HG02970 (cell line): ENCODE measurements at regions not wholly inside any gene's neighbourhood (a gene's known extent, or its start where the extent isn't known, plus 50 kb on each side); places are given as distances from the start of the nearest gene placed in this dataset.

Experiments
- ATAC-seq: cut with Tn5 transposase; IDR thresholded peaks from one replicate; pipeline ENCODE4 v1.9.1; 2021; ENCODE audit warnings: mild to moderate bottlenecking, moderate library complexity, moderate number of reproducible peaks; ENCODE audit not compliant: unreplicated experiment, low FRiP score

DNA sequence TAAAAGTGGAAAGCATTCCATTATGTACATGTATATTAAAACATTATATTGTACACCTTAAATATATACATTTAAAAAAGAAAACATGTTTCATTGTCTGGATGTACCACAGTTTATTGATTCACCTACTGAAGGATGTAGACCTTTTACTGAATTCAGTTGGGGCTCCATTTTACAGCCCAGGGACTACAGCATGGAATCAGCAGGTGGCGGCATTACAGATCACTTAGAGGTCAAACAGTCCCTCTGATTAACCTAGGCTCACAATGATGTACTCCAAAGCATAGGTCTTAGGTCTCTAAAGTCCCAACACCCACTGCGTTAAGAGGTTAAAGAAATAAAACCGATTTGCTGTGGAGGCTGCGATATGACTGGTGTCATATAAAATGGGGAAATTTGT, 490.9 kb downstream of the SHISA9 start:
- ATAC-seq, result no peak

DNA sequence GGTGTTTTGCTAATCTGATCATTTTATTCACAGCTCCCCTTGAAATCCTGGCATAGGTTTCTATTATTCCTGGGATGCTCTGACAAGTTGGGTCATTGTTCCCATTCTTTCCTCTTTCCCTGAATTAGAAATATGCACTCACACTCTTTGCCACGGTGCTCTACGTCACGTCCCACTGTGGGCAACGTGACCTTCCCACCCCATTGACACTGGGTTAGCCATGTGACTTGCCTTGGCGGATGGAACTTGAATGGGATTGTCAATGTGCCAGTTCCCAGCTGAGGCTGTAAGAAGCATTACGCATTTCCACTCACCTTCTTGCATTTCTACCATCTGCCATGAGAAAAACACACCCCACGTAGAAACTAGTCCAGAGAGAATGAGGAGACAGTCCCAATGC, 492.4 kb downstream of the SHISA9 start:
- ATAC-seq, result no peak

DNA sequence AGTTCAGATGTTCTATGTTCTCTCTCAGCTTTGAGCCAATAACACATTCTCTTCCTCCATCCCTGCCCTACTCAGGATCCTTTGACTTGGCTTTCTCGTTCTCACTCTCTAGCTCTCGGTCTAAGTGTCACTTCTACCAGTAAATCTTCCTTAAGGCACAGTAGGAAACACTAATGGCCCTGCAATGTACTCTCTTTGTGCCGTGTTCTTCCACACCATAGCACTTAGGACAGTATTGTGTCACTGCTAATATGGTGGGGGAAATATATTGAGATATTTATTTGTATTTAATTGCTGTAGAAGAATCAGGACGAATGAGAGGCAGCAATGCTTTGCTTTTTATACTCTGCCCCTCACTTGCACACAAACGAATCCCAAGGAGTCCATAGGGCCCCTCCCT, 493.1 kb downstream of the SHISA9 start:
- no peak for ATAC-seq

DNA sequence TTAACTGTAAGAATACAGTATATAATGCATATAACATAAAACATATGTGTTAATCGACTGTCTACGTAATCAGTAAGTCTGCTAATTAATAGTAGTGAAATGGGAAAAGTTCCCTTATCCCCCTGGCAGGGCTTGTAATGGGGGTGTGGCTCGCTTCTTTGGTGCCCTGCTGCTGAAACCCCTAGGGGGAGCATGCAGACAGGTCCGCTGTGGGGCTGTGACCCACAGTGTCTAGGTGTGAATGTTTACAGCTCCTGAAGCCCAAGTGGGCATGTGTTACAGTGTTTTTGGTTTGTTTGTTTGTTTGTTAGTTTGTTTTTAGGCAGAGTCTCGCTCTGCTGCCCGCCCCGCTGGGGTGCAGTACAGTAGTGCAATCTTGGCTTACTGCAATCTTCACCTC, 495.7 kb downstream of the SHISA9 start:
- no peak for ATAC-seq

DNA sequence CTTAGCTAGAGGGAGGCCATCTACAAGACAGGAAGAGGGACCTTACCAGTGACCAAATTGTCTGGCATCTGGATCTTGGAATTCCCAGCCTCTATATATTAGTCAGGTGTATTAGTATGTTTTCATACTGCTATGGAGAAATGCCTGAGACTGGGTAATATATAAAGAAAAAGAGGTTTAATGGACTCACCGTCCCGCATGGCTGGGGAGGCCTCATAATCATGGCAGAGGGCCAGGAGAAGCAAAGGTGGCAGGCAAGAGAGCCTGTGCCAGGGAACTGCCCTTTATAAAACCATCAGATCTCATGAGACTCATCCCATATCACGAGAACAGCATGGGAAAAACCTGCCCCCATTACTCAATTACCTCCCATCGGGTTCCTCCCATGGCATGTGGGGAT, 500.2 kb downstream of the SHISA9 start:
- ATAC-seq, result no peak

DNA sequence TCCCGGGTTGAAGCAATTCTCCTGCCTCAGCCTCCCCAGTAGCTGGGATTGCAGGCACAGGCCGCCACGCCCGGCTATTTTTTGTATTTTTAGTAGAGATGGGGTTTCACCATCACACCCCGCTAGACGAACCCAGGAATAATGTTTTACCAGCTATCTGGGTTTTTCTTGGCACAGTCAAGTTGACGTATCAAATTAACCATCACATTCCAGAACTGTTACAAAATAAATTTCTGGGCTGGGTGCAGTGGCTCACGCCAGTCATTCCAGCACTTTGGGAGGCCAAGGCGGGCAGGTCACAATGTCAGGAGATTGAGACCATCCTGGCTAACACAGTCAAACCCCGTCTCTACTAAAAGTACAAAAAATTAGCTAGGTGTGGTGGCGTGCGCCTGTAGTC, 501.2 kb downstream of the SHISA9 start:
- no peak for ATAC-seq

DNA sequence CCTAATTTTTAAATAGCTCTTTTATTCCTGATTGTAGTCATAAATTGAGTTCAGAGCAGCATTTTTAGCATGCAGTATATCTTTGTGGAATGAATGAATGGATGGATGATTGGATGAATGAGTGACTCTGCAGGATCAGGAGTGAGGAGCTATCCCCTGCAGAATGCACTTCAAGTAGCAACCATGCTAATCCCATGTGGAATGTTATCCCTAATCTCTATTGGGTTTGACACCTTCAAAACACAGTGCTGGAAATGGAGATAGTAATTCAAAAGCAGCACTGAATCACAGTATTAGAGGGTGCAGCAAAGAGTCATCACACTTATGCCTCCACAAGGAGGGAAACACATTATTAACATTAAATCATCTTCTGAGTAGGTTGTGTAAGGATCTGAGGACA, 501.9 kb downstream of the SHISA9 start:
- ATAC-seq, result no peak

DNA sequence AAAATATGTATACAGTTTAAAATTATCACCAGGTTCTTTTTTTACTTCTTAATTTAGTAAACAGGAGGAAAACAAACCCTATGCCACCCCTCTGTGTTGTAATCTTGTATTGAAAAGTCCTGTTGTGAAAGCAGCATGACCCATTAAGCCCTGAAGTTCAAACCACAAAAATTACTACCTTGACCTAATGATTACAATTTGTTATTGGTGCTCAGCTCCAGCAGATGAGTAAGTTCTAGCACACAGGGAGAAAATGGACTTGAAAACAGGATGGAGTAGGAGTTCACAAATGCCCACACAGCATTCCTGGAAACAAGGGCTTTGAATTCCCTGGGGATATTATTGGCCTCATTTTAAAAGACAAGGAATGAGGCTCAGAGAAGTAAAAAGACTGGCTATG, 505.8 kb upstream of the ERCC4 start:
- no peak for ATAC-seq

DNA sequence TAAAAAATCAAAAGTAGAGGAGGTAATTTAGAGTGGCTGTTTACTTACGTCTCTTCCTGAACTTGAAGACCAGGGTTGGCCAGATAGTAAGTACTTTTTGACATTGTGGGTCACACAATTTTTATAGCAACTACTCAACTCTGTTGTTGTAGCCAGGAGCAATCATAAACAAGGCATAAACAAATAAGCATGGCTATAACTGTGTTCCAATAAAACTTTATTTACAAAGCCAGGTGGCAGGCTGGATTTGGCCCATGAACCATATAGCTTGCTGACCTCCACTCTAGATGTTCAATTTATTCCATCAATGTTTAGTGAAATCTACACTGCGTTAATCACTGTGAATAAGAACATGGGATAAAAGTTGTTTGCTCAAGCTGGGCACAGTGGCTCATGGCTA, 500.4 kb upstream of the ERCC4 start:
- ATAC-seq, result no peak

DNA sequence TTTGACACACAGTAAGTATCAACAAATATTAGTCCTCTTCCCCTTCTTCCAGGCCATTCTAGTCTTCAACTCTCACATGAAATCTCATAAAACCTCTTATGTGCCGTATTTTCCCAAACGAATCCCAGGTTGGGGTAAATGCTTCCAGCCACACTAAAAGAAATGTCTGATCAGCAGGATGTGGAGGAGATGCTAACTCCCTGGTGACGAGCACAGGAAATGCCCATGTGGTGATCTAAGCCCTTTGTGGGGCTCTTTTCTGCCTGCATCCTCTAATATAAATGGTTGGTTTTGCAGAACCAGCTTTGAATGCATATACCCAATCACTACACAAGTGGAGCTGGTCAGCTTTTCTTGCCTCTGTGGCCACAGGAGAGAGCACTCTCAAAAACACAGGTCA, 498.2 kb upstream of the ERCC4 start:
- ATAC-seq, result no peak

DNA sequence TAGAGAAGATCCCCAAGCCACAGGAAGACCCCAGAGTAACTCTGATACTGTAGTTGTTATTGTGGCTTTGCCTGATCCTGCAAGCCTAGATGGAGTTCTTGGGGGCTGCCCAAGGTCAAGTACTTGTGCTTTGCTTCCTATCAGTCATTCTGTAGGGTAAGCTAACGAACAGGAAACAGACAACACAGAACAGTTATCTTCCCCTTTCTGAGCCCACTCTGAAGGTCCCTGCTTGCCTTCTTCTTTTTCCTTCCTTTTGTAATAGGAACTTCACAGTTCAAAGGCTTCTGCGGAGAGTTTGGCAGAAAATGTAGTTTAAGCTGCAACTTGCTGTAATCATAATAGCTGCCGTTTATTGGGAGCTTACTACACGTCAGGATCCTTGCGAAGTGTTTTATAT, 494.1 kb upstream of the ERCC4 start:
- no peak for ATAC-seq

DNA sequence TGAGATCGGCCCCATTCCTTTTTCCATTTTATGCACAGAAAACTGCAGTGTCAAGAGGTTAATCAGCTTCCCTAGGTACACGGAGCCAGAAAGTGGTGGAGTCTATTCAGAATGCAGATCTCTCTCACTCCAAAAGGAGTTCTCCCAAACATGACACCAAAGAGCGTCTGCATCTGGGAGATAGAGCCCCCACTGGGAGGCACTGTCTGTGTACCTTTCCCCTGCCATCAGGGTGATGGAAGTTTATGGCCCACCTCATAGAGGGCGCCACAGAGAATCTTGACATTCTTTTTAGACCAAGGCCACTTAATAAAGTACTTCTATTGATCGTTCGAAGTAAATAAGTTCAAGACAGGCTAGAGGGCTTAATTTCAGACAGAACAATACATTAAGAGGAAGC, 493.7 kb upstream of the ERCC4 start:
- no peak for ATAC-seq

DNA sequence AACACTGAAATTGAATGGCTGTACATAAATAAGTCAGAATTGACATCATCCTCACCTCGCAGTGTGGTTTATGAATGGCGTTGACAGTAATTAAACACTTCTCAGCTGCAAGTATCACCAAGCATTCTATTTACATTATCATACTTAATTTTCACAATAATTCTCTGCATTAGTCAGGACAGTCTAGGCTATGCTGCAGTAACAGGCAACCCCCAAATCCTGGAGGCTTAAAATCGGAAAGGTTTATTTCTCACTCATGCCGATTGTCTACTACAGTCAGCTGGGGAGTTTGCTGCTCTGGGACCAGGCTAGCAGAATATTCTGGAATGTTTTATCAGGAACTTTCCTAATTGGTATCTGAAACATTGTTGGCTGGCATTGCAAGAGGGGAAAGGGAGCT, 493.2 kb upstream of the ERCC4 start:
- ATAC-seq, result no peak

DNA sequence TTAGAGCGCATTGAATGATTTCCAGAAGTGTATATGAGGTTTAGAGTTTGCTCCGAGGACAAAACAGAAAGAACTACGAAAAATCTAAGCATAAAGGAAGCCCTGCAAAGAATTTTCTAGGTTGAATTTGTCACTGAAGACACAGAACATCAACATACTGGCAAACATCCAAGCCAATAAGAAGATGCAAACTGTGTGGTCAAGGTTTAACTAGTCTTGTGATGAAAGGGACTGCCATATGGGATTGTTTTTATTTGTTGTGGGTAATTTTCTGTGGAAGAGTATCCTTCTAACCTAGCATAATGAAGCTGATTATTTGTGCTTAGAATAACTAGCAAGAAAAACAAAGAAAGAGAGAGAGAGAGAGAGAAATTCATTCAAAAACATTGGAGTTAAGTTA, 492.0 kb upstream of the ERCC4 start:
- no peak for ATAC-seq

DNA sequence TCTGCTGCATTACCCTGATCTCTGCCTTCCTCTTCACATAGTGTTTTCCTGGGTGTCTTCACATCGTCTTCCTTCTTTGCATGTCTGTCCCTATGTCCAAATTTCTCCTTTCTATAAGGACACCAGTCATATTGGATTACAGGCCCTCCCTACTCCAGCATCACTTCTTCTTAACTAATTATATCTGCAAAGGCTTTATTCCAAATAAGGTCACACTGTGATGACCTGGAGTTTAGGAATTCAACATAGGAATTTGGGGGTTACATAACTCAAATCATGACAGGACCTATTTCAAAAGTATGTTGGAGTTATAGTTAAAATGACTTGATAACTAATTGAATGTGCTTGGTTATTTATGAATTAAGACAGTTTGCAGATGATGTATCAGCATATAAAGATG, 490.5 kb upstream of the ERCC4 start:
- no peak for ATAC-seq

DNA sequence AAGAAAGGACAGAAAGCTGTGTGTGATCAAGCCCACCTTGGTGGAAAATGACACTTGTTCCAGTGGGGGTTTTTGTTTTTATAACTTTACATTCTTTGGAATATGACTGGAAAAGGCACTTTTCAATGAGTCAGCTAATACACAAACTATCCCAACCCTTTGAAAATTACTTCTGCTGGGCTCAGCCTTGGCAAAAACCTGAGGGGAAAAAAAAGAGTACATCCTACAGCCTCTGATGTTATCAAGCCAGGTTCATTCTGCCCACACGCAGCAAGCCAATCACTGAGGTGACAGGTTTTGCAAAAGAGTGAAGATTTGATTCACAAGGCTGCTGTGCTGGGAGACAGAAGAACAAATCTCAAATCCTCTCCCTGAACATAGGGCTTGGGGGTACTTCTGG, 484.5 kb upstream of the ERCC4 start:
- no peak for ATAC-seq

DNA sequence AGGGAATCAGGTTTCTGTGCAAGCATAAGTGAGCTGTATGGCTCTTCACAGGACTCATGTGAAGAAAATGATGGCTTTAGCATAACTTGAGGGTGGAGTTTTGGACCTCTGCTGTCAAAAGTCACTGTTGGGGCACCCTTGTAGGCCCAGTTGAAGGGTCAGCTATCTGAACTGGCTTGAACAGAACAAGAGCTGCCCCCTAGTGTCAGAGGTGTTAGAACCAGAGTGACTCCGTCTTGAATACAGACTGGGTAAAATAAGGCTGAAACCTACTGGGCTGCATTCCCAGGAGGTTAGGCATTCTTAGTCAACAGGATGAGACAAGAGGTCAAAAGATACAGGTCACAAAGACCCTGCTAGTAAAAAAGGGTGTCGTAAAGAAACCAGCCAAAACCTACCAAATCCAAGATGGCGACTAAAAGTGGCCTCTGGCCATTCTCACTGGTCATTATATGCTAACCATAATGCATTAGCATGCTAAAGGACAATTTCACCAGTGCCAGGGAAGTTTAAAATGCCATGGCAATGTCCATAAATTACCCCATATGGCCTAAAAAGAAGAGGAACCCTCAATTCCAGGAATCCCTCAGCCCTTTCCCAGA, 484.0 kb upstream of the ERCC4 start:
- no peak for ATAC-seq

DNA sequence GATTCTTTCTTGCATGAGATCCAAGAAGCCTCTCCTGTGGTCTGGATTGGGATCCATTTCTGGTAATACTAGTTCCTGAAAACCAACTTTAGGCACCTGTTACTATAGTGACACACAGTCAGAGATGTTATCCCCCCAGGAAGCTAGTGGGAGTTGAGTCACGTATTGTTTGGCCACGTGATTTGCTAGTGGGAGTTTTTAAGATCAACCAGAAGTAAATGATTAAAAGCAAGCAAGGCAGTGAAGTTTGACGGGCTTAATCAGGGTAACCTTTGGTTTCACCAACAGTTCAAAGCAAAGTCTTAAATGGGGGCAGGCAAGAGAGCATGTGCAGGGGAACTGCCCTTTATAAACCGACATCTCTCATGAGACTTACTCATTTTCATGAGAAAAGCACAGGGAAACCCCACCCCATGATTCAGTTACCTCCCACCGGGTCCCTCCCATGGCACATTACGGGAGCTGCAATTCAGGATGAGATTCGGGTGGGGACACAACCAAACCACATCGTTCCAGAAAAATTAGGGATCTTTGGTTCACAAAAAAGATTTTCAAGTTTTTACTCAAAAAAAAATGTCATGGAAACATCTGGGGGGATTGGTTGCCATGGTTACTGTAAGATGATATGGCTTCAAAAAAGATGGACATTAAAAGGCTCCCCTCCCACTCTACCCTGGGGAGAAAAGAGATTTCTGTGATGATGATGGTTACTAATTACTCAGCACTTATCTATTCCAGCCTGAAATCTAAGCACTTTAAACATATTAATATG, 483.1 kb upstream of the ERCC4 start:
- ATAC-seq, result peak; percentile 68

DNA sequence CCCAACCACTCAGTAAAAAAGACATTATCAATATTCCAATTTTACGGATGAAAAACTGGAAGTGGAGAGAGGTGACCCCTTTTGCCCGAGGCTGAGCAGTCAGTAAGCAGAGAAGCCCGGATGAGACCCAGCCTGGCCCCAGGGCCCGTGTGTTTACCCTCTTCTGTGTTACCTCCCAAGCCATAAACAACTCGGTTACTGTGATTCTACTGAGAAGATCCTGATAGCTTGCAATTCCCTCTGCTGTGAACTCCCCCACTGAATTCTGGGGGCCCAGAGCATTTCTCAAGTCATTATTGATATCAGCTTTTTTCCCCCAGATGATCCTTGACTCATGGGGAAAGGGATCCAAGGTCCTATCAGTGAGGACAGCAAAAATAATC, 482.6 kb upstream of the ERCC4 start:
- ATAC-seq, result no peak

DNA sequence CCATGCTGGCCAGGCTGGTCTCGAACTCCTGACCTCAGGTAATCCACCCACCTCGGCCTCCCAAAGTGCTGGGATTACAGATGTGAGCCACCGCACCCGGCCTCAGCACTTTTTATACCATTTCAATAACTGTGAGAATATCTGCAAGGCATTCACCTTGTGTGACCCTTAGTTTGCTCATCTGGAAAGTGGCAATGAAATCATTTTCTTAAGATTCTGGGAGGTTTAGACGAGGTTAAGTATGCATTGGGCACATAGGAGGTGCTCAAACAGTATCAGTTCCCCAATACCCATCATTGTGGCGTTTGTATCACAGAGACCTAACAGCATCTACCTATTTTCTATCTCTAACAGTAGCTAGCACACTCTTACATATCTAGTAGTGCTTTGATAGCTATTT, 481.9 kb upstream of the ERCC4 start:
- no peak for ATAC-seq

DNA sequence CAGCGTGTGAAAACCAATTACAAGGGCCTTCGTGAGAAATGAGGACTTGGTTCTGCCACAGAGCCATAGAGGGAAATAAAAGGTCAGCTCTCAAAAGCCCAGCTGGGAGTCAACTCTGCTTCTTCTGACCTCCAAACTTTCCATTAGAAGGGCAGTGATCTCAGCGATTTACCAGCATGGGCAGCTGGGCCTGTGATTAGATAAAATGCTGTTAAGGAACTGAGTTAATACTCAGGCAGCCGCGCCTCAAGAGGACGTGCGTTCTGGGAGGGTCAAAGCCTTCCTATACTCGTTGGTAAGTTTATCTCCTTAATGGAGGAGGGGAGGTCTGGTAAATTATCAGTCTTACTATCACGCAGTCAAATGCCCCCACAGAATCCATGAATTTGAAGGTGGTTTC, 480.2 kb upstream of the ERCC4 start:
- no peak for ATAC-seq

DNA sequence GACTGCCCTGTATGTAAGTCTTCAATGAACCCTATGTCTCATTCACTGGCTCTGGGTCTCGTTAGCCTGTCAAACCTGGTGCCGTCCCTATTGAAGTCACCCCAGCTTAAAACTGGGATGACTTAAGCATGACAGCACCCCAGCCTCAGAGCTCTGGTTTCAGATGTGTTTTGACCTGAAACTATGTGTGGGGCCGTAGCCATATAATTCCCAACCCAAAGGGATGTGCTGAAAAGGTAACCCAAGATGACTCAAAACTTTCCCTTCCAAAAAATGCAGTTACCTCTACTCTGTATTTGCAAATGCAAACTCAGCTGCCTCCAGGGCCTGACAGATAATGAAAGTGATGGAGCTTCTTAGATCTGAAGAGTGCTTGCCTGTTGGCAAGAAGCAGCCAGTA, 478.3 kb upstream of the ERCC4 start:
- no peak for ATAC-seq

DNA sequence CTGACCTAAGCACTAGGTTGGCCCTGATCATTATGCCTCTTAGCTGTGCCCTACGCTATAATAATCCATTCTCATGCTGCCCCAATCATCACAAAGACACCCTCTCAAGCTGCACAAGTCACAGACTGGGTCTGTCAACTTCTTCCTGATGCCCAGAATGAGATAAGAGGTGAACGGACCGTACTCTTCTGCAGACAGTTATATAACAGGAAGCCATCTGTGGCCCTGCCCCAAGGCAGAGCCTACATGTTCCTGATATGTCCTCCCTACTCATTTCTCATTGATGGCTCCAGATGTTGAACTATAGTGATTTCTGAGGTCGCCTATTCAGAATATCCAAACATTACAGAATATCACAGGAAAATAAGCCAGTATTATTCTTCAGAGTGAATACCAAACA, 471.6 kb upstream of the ERCC4 start:
- ATAC-seq, result no peak
